ENCODE measurements at regions not wholly inside any gene's neighbourhood (a gene's known extent, or its start where the extent isn't known, plus 50 kb on each side); places are given as distances from the start of the nearest gene placed in this dataset.
A peak's percentile ranks its signal among the peaks of the same experiment; 100 is the strongest.

- Histone ChIP-seq H3K9ac (no peak overlapping the region), H3K4me3 (no peak overlapping the region), H4K20me1 (no peaks in the 10 kb centered on the region), H3K27ac (no peak overlapping the region), H3K4me1 (peaks cover 0 to 5% (median 0%) of the 10 kb centered on the region in 10 experiments; a peak in 1 of 20 replicates), H3K36me3 (no peaks in the 10 kb centered on the region), H3K27me3 (no peaks in the 10 kb centered on the region; a peak in 1 of 22 replicates), H3K4me2 (no peak overlapping the region; a peak in 1 of 22 replicates), H3K9me3 (replicated peaks in 1 of 11) (no peaks in the 10 kb centered on the region)
- TF ChIP-seq Cebpa-rat (IDR thresholded peaks at IDR 0.05), result no peak
These were observed 119.6 kb downstream of the BTC start for GRCh38 chr4:74674750-74675149.

DNA sequence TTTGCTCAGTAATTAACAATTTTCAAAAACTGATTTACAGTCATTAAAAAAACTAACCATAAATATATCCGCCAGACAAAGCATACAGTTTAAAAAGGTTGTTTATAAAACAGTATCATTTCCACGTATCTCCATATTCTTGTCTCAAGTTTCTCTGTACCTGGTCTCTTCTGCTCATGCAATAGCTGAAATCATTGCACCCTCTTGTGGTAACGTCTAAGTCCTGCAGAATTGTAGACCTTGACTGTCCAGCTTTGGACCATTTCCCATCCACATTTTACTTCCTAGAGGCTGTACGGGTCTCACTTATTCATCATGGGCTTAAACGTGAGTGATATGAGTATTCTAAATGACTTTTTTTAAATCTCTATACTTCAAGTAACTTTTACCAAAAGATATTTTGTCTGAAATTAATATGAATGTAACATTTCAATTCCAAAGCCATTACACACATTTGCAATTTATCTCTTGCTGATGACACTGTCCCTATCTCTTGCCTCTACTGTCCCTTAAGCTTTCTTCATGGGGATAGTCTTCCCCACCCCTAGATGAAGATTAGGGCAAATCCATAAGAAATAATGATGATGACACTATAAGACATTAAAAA, 118.5 kb downstream of the BTC start:
- Histone ChIP-seq H4K20me1 (no peaks in the 10 kb centered on the region), H3K9ac (no peak overlapping the region), H3K4me2 (no peak overlapping the region), H3K27ac (no peak overlapping the region), H3K4me1 (peaks cover 0 to 5% (median 0%) of the 10 kb centered on the region in 10 experiments; a peak in 1 of 20 replicates), H3K27me3 (no peaks in the 10 kb centered on the region; a peak in 1 of 22 replicates), H3K36me3 (no peaks in the 10 kb centered on the region), H3K9me3 (replicated peaks in 1 of 11) (no peaks in the 10 kb centered on the region; a peak in 1 of 22 replicates), H3K4me3 (no peak overlapping the region)
- TF ChIP-seq Cebpa-rat (IDR thresholded peaks at IDR 0.05), result no peak

GRCh38 chr4:74682567-74683359, 111.6 kb downstream of the BTC start:
- Histone ChIP-seq H3K36me3 (no peaks in the 10 kb centered on the region), H3K4me3 (no peak overlapping the region), H3K4me1 (peaks cover 0 to 12% (median 6%) of the 10 kb centered on the region in 10 experiments; a peak in 7 of 20 replicates), H3K27me3 (no peaks in the 10 kb centered on the region; a peak in 1 of 22 replicates), H3K4me2 (peak overlapping the region in 4 of 11 experiments; percentile 15 to 38 (median 33); a peak in 7 of 22 replicates), H4K20me1 (no peaks in the 10 kb centered on the region), H3K9me3 (replicated peaks in 1 of 11) (no peaks in the 10 kb centered on the region; a peak in 1 of 22 replicates), H3K9ac (no peak overlapping the region), H3K27ac (peak overlapping the region in 1 of 11 experiments; percentile 22; a peak in 1 of 22 replicates)
- no peak for TF ChIP-seq Cebpa-rat (IDR thresholded peaks at IDR 0.05)

GRCh38 chr4:74692972-74693371, 101.4 kb downstream of the BTC start:
- H3K4me1 ChIP-seq, result no peaks in the 10 kb centered on the region
- H3K36me3 ChIP-seq, result no peaks in the 10 kb centered on the region
- no peak overlapping the region for H3K9ac ChIP-seq
- no peaks in the 10 kb centered on the region for H4K20me1 ChIP-seq
- H3K4me3 ChIP-seq, result no peak overlapping the region
- no peaks in the 10 kb centered on the region for H3K27me3 ChIP-seq
- H3K4me2 ChIP-seq, result no peak overlapping the region
- H3K9me3 ChIP-seq (replicated peaks in 1 of 11), result no peaks in the 10 kb centered on the region
- no peak overlapping the region for H3K27ac ChIP-seq
- TF ChIP-seq Cebpa-rat (IDR thresholded peaks at IDR 0.05), result no peak

Data from BLaER1 treated with 17β-estradiol and CSF1 and Interleukin-3, amounts not matched to agents 10 nM and 100 nM (cell line).